Stimulated activated CD4-positive, alpha-beta T cell treated with anti-CD3 and anti-CD28 coated beads, Interleukin-4, amount 100 ng/mL, for 1 hour (primary cell): ENCODE measurements at regions not wholly inside any gene's neighbourhood (a gene's known extent, or its start where the extent isn't known, plus 50 kb on each side); places are given as distances from the start of the nearest gene placed in this dataset.

Experiments used
- DNase-seq: peaks from one replicate; pipeline ENCODE4 v3.0.0-alpha.2; 2020

- DNase-seq: no peak
Observed at GRCh38 chr20:20992686-20993360, 113.3 kb downstream of the LINC00237 start.

DNA sequence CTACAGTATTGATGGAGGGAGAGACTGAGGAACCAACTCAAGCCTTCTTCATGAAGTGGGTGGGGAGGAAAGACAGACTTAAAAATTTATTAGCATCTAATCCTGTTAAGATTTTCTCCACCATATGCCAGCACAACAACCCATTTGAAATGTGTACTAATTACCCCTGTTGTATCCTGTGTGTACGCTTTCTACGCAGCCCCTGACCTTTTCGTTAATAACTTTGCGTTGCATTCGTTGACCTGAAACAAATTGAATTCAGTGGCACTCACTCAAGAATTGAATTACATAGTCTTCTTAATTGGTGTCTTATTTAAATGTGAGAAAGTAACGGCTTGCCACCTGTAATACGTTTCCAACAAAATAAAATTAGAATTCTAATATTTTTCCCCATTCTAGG lies 113.9 kb downstream of the LINC00237 start:
- no peak for DNase-seq

- no peak for DNase-seq
Observed at GRCh38 chr20:20989081-20989480, 117.1 kb downstream of the LINC00237 start.

- DNase-seq: no peak
Observed at GRCh38 chr20:20979934-20980333, 126.2 kb downstream of the LINC00237 start.

DNA sequence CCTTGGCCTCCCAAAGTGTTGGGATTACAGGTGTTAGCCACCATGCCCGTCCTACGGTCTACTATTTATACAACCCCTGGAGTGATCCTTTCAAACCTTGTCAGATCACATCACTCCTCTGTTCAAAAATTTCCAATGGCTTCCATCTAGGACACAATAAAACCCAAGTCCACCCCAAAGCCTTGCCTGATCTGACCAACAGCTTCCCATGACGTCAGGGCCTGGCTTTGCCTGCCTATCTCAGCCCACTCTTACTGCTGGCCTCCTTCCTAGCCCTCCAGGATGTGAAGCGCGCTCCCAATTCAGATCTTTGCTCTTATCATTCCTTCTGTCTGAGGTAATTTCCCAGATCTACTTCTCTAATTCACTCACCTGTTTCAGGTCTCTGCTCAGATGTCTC lies 128.4 kb downstream of the LINC00237 start:
- DNase-seq: no peak

DNA sequence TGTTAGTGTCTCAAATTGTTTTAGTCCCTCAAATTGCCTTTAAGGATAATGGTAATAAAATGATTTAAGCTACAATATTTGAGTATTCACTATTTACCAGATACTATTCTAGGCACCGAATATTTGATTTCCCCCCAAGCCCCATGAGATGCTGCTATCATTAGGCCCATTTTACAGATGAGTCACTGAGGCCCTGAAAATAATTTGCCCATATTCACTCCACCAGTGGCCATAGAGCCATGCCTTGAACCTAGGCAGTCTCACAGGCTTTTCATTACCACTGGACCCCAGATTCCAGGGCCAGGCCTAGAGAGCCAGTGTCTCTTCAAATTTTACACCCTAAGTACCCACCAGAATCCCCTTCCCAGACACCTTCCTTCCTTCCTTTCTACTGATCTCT lies 133.7 kb downstream of the LINC00237 start:
- DNase-seq: no peak

- DNase-seq: no peak
Observed at GRCh38 chr20:20971810-20972209, 134.3 kb downstream of the LINC00237 start.

DNA sequence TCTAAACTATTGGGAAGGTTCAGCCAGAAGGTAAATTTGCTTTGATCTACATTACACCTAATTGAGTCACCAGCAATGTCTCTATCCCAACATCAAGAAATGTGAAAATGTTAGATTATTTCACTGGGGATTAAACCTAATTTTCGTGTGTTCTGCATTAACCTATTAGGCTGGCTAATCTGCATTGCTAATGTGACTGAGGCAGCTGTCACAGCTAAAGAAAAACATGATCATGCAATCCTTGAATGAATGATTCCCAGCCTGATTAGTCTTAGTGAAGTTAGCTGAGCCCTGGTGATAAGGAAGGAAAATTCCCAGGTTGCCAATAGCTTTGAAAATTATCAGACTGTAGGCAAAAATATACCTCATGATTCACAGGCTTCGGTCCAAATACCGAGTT lies 135.3 kb downstream of the LINC00237 start:
- DNase-seq: no peak

- no peak for DNase-seq
Observed at GRCh38 chr20:20969701-20970280, 136.4 kb downstream of the LINC00237 start.

DNA sequence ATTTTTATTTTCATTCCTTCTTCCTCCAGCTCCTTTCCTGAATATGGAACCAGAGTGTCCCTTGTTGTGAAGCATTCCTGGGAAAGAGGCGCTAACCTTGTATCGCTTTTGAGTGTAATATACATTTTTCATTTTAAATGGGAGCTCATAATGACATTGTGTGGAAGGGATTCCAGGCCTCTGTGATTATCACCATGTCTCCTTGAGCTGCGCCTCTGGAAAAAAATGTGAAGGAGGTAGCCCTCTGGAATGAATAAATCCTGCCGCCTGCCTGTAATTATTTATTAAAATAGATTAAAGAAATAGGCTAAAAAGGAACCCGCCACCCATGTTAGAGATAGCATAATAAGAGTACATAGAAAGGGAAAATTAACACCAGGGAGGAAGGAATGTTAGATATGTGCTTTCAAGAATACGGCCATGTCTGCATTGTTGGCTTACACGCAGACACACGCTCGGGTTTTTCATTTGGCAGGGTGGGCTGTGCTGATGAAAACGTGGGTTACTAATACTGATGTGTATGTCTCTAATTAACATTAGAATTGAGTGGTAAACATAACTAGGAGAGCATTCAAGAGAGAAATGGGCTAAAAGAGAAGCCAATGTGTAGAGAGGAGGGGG lies 138.5 kb downstream of the LINC00237 start:
- no peak for DNase-seq

GRCh38 chr20:20966171-20966570 lies 140.0 kb downstream of the LINC00237 start:
- no peak for DNase-seq

GRCh38 chr20:20959031-20959755 lies 147.0 kb downstream of the LINC00237 start:
- DNase-seq: no peak

- DNase-seq: no peak
Observed at GRCh38 chr20:20956513-20956931, 149.6 kb downstream of the LINC00237 start.

DNA sequence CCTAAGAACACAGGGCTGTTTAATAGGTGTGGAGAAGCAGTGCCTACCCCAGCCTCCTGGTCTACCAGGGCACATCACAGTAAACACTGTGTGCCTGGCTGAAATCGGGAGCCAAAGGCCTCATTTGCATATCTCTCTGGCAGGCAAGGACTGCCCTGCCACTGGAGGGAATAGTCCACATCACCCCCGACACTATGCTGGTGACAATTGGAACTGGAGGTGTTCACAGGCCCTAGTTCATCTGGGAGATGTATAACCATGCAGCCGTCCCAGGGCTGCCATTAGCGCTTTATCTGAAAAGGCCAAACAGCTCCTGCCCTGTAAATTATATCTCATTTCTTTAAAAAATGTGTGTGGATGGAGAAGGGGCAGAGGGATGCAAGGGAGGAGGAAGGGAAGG lies 150.3 kb downstream of the LINC00237 start:
- no peak for DNase-seq

- DNase-seq: no peak
Observed at GRCh38 chr20:20953738-20954618, 152.2 kb downstream of the LINC00237 start.

DNA sequence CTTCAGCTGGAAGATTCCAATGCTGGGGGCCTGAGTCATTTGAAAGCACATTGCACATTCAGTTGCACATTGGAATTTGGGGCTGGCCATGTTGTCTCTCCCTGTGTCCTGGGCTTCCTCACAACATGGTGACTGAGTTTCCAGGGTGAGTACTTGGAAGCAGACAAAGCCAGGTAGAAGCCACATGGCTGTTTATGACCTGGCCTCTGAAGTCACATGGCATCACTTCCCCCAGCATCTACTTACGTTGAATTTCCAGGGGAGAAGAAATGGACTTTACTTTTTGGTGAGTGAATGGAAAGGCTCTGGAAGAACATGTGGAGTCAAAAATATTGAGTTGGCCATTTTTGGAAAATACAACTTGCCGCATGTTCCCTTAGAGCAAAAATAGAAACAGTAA lies 155.5 kb downstream of the LINC00237 start:
- DNase-seq: no peak

GRCh38 chr20:20946122-20946759 lies 159.9 kb downstream of the LINC00237 start:
- DNase-seq: no peak

GRCh38 chr20:20941468-20941889 lies 164.7 kb downstream of the LINC00237 start:
- DNase-seq: no peak

- no peak for DNase-seq
Observed at GRCh38 chr20:20939006-20939405, 167.2 kb downstream of the LINC00237 start.

DNA sequence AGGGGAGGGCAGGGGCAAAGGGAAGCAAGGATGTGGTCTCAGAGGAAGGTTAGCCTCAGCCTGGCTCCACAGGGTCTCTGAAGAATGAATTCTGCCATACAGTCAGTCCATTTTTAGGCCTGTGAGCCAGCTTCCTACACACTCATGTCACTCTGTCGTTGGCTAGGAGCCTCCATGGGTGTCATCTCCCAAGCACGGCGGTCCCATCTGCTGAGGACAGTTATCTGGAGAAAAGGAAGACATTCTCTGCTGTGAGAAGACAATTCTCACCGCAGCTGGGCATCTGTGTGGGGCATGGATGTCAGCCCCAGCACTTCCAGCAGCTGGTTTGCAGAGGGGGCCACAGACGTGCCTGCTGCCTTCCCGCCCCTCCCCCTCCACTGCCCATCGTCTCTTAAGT lies 167.6 kb downstream of the LINC00237 start:
- DNase-seq: no peak

- no peak for DNase-seq
Observed at GRCh38 chr20:20938131-20938530, 168.0 kb downstream of the LINC00237 start.
